ENCODE measurements at regions not wholly inside any gene's neighbourhood (a gene's known extent, or its start where the extent isn't known, plus 50 kb on each side); places are given as distances from the start of the nearest gene placed in this dataset.

DNA sequence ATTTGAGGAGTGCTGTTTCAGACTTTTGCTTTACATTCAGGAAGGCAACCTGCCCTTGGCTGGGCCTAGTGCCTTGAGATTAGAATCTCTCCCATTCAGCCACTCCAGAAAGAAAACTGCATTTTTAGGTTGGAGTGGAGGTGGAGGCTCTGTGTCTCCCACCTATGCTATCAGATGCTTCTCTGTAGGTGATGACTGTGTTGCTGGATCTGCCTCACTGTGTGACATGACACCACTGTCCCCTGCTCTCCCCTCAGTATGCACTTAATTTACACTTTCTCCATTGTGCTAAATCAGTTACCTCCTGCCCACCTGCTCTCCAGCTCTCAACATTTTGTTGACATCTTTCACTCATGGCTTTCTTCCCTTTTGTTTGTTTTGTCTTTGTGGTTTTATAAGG, 265.8 kb downstream of the TENT4A start:
- POLR2A ChIA-PET, result no interaction called here

DNA sequence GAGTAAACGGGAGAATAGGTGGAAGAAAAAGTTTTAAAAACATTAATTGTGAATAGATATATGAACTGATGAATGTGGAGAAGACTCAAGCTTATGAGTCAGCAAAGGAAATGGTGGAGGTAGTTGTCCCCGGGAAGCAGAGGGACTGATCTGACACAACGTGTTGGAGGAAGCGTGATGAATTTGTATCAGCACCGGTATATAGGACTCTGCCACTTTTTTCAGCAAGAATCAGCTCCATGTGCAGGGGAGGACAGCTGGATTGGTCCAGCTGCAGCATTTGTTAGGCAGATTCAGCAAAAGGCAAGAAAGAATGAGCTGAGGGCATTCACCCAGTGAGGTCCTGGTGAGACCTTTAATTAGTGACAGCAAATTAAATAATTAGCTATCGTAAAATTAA, 276.0 kb downstream of the TENT4A start:
- Mint-ChIP-seq H3K27ac (no peak overlapping the region), H3K27me3 (peaks cover 3% of the 10 kb centered on the region), H3K4me1 (no peaks in the 10 kb centered on the region), H3K4me3 (no peak overlapping the region), H3K9me3 (ENCODE audit: insufficient read depth) (peaks cover 2% of the 10 kb centered on the region)
- Histone ChIP-seq H3K9ac (ENCODE audit: low read length) (no peak overlapping the region), H3K4me3 (ENCODE audit: control extremely low read depth in 1 of 5, extremely low read depth in 1 of 5, insufficient read depth in 1 of 5, low read depth in 2 of 5, low read length in 4 of 5) (no peak overlapping the region), H4K20me1 (ENCODE audit: control insufficient read depth, insufficient read depth, low read length, poor library complexity, severe bottlenecking) (no peaks in the 10 kb centered on the region), H3K27me3 (replicated peaks in 1 of 4; ENCODE audit: control extremely low read depth in 1 of 4, control insufficient read depth in 3 of 4, insufficient read depth in 4 of 4, low read length in 3 of 4) (no peaks in the 10 kb centered on the region), H3K4me1 (ENCODE audit: control insufficient read depth in 2 of 2, insufficient read depth in 2 of 2, low read length in 2 of 2) (no peaks in the 10 kb centered on the region), H3K4me2 (replicated peaks; ENCODE audit: low read depth, low read length, poor library complexity, severe bottlenecking) (no peak overlapping the region), H3K79me2 (ENCODE audit: control insufficient read depth, insufficient read depth, low read length) (no peaks in the 10 kb centered on the region), H2AFZ (ENCODE audit: insufficient read depth, low read depth, low read length, poor library complexity, severe bottlenecking) (no peak overlapping the region), H3K27ac (ENCODE audit: low read length in 2 of 2) (no peak overlapping the region), H3K36me3 (replicated peaks in 1 of 2; ENCODE audit: control extremely low read depth in 1 of 2, control insufficient read depth in 1 of 2, extremely low read depth in 1 of 2, insufficient read depth in 2 of 2, low read length in 1 of 2) (no peaks in the 10 kb centered on the region), H3K9me3 (ENCODE audit: control extremely low read depth in 1 of 3, control insufficient read depth in 2 of 3, insufficient read depth in 1 of 3, low read length in 2 of 3) (peaks cover 0 to 2% (median 0%) of the 10 kb centered on the region in 3 donors)
- DNase-seq (no peak), ATAC-seq (ENCODE audit: low read depth) (no peak)
- TF ChIP-seq, protein P1, sequence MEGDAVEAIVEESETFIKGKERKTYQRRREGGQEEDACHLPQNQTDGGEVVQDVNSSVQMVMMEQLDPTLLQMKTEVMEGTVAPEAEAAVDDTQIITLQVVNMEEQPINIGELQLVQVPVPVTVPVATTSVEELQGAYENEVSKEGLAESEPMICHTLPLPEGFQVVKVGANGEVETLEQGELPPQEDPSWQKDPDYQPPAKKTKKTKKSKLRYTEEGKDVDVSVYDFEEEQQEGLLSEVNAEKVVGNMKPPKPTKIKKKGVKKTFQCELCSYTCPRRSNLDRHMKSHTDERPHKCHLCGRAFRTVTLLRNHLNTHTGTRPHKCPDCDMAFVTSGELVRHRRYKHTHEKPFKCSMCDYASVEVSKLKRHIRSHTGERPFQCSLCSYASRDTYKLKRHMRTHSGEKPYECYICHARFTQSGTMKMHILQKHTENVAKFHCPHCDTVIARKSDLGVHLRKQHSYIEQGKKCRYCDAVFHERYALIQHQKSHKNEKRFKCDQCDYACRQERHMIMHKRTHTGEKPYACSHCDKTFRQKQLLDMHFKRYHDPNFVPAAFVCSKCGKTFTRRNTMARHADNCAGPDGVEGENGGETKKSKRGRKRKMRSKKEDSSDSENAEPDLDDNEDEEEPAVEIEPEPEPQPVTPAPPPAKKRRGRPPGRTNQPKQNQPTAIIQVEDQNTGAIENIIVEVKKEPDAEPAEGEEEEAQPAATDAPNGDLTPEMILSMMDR (IDR thresholded peaks at IDR 0.05), result no peak
- no peak for TF ChIP-seq EZH2 (IDR thresholded peaks at IDR 0.05; ENCODE audit: borderline replicate concordance, insufficient read depth, low read depth, low read length, poor library complexity, severe bottlenecking)
- intact Hi-C loops (cut with micrococcal nuclease), result no loop called here
- ChIA-PET POLR2A (no interaction called here), CTCF (interaction anchor here (1.3 kb wide), 1 partner anchor 9 kb away, joined by 3 read pairs; no protein-coding TSS in a partner anchor)
- 76% methylated on average over 5 of the region's 6 CpGs for WGBS (ENCODE audit: insufficient coverage)

More for the DNA sequence above, 265.8 kb downstream of the TENT4A start:
- CTCF ChIA-PET, result no interaction called here
- H4K20me1 ChIP-seq (ENCODE audit: control insufficient read depth, insufficient read depth, low read length, poor library complexity, severe bottlenecking), result no peaks in the 10 kb centered on the region
- H3K4me2 ChIP-seq (replicated peaks; ENCODE audit: low read depth, low read length, poor library complexity, severe bottlenecking), result no peak overlapping the region
- TF ChIP-seq EZH2 (IDR thresholded peaks at IDR 0.05; ENCODE audit: borderline replicate concordance, insufficient read depth, low read depth, low read length, poor library complexity, severe bottlenecking), result no peak
- TF ChIP-seq, protein P1 (IDR thresholded peaks at IDR 0.05), result no peak
- intact Hi-C loops (cut with micrococcal nuclease), result no loop called here
- ATAC-seq (ENCODE audit: low read depth) (no peak), DNase-seq (no peak)
- no peaks in the 10 kb centered on the region for H3K27me3 ChIP-seq (replicated peaks in 1 of 4; ENCODE audit: control extremely low read depth in 1 of 4, control insufficient read depth in 3 of 4, insufficient read depth in 4 of 4, low read length in 3 of 4)
- no peak overlapping the region for H3K9ac ChIP-seq (ENCODE audit: low read length)
- Mint-ChIP-seq H3K4me1 (no peaks in the 10 kb centered on the region), H3K27ac (no peak overlapping the region), H3K9me3 (ENCODE audit: insufficient read depth) (no peaks in the 10 kb centered on the region), H3K27me3 (no peaks in the 10 kb centered on the region), H3K4me3 (no peak overlapping the region)
- H3K4me3 ChIP-seq (ENCODE audit: control extremely low read depth in 1 of 5, extremely low read depth in 1 of 5, insufficient read depth in 1 of 5, low read depth in 2 of 5, low read length in 4 of 5), result no peak overlapping the region
- no peak overlapping the region for H3K27ac ChIP-seq (ENCODE audit: low read length in 2 of 2)
- H2AFZ ChIP-seq (ENCODE audit: insufficient read depth, low read depth, low read length, poor library complexity, severe bottlenecking), result no peak overlapping the region
- no peaks in the 10 kb centered on the region for H3K79me2 ChIP-seq (ENCODE audit: control insufficient read depth, insufficient read depth, low read length)
- no peaks in the 10 kb centered on the region for H3K4me1 ChIP-seq (ENCODE audit: control insufficient read depth in 2 of 2, insufficient read depth in 2 of 2, low read length in 2 of 2)
- peaks cover 0 to 3% (median 0%) of the 10 kb centered on the region in 3 donors for H3K9me3 ChIP-seq (ENCODE audit: control extremely low read depth in 1 of 3, control insufficient read depth in 2 of 3, insufficient read depth in 1 of 3, low read length in 2 of 3)
- H3K36me3 ChIP-seq (replicated peaks in 1 of 2; ENCODE audit: control extremely low read depth in 1 of 2, control insufficient read depth in 1 of 2, extremely low read depth in 1 of 2, insufficient read depth in 2 of 2, low read length in 1 of 2), result no peaks in the 10 kb centered on the region
